Loucy (cell line): ENCODE measurements at regions not wholly inside any gene's neighbourhood (a gene's known extent, or its start where the extent isn't known, plus 50 kb on each side); places are given as distances from the start of the nearest gene placed in this dataset.
"Not testable (repeated sequence)": the region's sequence is repeated elsewhere in the genome, so short reads cannot be mapped to it uniquely, and the experiment has no call there.

Source experiments
- H2AFZ ChIP-seq: fragments of 200-600 bp; sonication (generic); 2 replicates; pipeline ENCODE4 v1.6.0; 2016; ENCODE audit warnings: antibody characterized with exemption, mild to moderate bottlenecking, low read length, moderate library complexity
- H3F3A ChIP-seq: fragments of 200-600 bp; 2 replicates; pipeline ENCODE4 v1.6.0; 2016; ENCODE audit warnings: antibody characterized with exemption, low read depth, mild to moderate bottlenecking
- H3K27me3 ChIP-seq: fragments of 200-600 bp; sonication (generic); 2 replicates; pipeline ENCODE4 v1.6.1; 2014; ENCODE audit warnings: low read length, mild to moderate bottlenecking; ENCODE audit not compliant: insufficient read depth, poor library complexity, severe bottlenecking
- H3K36me3 ChIP-seq: fragments of 200-600 bp; sonication (generic); 2 replicates; pipeline ENCODE4 v1.6.1; 2016; ENCODE audit warnings: low read length; ENCODE audit not compliant: insufficient read depth
- H3K4me1 ChIP-seq: fragments of 200-600 bp; sonication (generic); 2 replicates; pipeline ENCODE4 v1.5.1; 2014; ENCODE audit warnings: low read length, mild to moderate bottlenecking; ENCODE audit not compliant: insufficient read depth, poor library complexity, severe bottlenecking
- H3K4me2 ChIP-seq: fragments of 200-600 bp; sonication (generic); 2 replicates; pipeline ENCODE4 v1.6.0; 2014; ENCODE audit warnings: antibody characterized with exemption, low read length, low read depth, mild to moderate bottlenecking; ENCODE audit not compliant: poor library complexity, severe bottlenecking
- H3K4me3 ChIP-seq: fragments of 200-600 bp; sonication (generic); 2 replicates; pipeline ENCODE4 v1.5.1; 2014; ENCODE audit warnings: low read length, mild to moderate bottlenecking, mixed read lengths; ENCODE audit not compliant: poor library complexity, severe bottlenecking
- H3K79me2 ChIP-seq: fragments of 200-600 bp; sonication (generic); 2 replicates; pipeline ENCODE4 v1.6.1; 2014; ENCODE audit warnings: low read length; ENCODE audit not compliant: insufficient read depth
- H3K9ac ChIP-seq: fragments of 200-600 bp; sonication (generic); 2 replicates; pipeline ENCODE4 v1.6.0; 2014; ENCODE audit warnings: mild to moderate bottlenecking, low read depth, low read length, moderate library complexity; ENCODE audit not compliant: poor library complexity, severe bottlenecking
- H3K9me2 ChIP-seq: fragments of 200-600 bp; sonication (generic); replicated peaks from 2 replicates; pipeline ENCODE4 v1.6.1; 2016; ENCODE audit warnings: low read depth, low read length, mixed read lengths
- H3K9me3 ChIP-seq: fragments of 200-600 bp; sonication (generic); 2 replicates; pipeline ENCODE4 v1.6.1; 2014; ENCODE audit warnings: mild to moderate bottlenecking, antibody characterized with exemption, low read length, low read depth; ENCODE audit not compliant: insufficient read depth
- H4K20me1 ChIP-seq: fragments of 200-600 bp; sonication (generic); 2 replicates; pipeline ENCODE4 v1.6.0; 2014; ENCODE audit warnings: antibody characterized with exemption, low read length, mild to moderate bottlenecking; ENCODE audit not compliant: insufficient read depth, poor library complexity, severe bottlenecking
- CTCF ChIP-seq: fragments of 200-600 bp; sonication (generic); conservative IDR thresholded peaks from 2 replicates; pipeline ENCODE4 v1.5.1; 2014; ENCODE audit warnings: mild to moderate bottlenecking, antibody characterized with exemption, low read length
- EZH2phosphoT487 ChIP-seq: fragments of 200-600 bp; IDR thresholded peaks from 2 replicates; pipeline ENCODE4 v1.6.1; 2018; ENCODE audit warnings: antibody characterized with exemption, mild to moderate bottlenecking, moderate library complexity, borderline replicate concordance

- H3K4me1 ChIP-seq, result no peaks in the 10 kb centered on the region
- H3F3A ChIP-seq, result no peaks in the 10 kb centered on the region
- no peaks in the 10 kb centered on the region for H3K9me2 ChIP-seq
- H3K4me2 ChIP-seq, result no peak overlapping the region
- H3K27me3 ChIP-seq, result no peaks in the 10 kb centered on the region
- no peaks in the 10 kb centered on the region for H4K20me1 ChIP-seq
- no peak overlapping the region for H3K4me3 ChIP-seq
- no peak overlapping the region for H3K9ac ChIP-seq
- H3K36me3 ChIP-seq, result no peaks in the 10 kb centered on the region
- no peaks in the 10 kb centered on the region for H3K79me2 ChIP-seq
- peaks cover 17% of the 10 kb centered on the region; the same call in 1 of the 2 replicates for H3K9me3 ChIP-seq
- TF ChIP-seq CTCF, result no peak
- H2AFZ ChIP-seq, result no peak overlapping the region
These were observed 60.1 kb upstream of the PEG3 start for GRCh38 chr19:56900573-56901097.

GRCh38 chr19:56905631-56906150, 65.2 kb upstream of the PEG3 start:
- TF ChIP-seq CTCF, result no peak
- no peak for TF ChIP-seq EZH2phosphoT487
- Histone ChIP-seq H3K9ac (no peak overlapping the region), H2AFZ (no peak overlapping the region), H3K9me2 (no peaks in the 10 kb centered on the region), H4K20me1 (no peaks in the 10 kb centered on the region), H3F3A (no peaks in the 10 kb centered on the region), H3K79me2 (no peaks in the 10 kb centered on the region), H3K9me3 (peaks cover 2% of the 10 kb centered on the region; the same call in 1 of the 2 replicates), H3K36me3 (no peaks in the 10 kb centered on the region), H3K4me2 (no peak overlapping the region), H3K4me1 (no peaks in the 10 kb centered on the region), H3K27me3 (no peaks in the 10 kb centered on the region), H3K4me3 (no peak overlapping the region)

GRCh38 chr19:56912401-56913112, 72.0 kb upstream of the PEG3 start:
- H3K9me2 ChIP-seq, result no peaks in the 10 kb centered on the region
- H3K79me2 ChIP-seq, result no peaks in the 10 kb centered on the region
- no peaks in the 10 kb centered on the region for H4K20me1 ChIP-seq
- no peaks in the 10 kb centered on the region for H3F3A ChIP-seq
- no peak overlapping the region for H3K4me3 ChIP-seq
- peaks cover 5% of the 10 kb centered on the region; the same call in 1 of the 2 replicates for H3K9me3 ChIP-seq
- no peak overlapping the region for H2AFZ ChIP-seq
- no peak overlapping the region for H3K9ac ChIP-seq
- no peak for TF ChIP-seq CTCF
- TF ChIP-seq EZH2phosphoT487, result no peak
- H3K4me1 ChIP-seq, result no peaks in the 10 kb centered on the region
- H3K4me2 ChIP-seq, result no peak overlapping the region
- no peaks in the 10 kb centered on the region for H3K27me3 ChIP-seq
- no peaks in the 10 kb centered on the region for H3K36me3 ChIP-seq

GRCh38 chr19:56913113-56913455, 72.6 kb upstream of the PEG3 start:
- not testable (repeated sequence) for H3K9me3 ChIP-seq, H3K79me2 ChIP-seq, H3K9me2 ChIP-seq, H3K36me3 ChIP-seq, H2AFZ ChIP-seq, H3K4me2 ChIP-seq, H3K9ac ChIP-seq, H3K4me3 ChIP-seq, H4K20me1 ChIP-seq, H3F3A ChIP-seq, H3K4me1 ChIP-seq, H3K27me3 ChIP-seq
